ENCODE measurements at regions not wholly inside any gene's neighbourhood (a gene's known extent, or its start where the extent isn't known, plus 50 kb on each side); places are given as distances from the start of the nearest gene placed in this dataset.

DNA sequence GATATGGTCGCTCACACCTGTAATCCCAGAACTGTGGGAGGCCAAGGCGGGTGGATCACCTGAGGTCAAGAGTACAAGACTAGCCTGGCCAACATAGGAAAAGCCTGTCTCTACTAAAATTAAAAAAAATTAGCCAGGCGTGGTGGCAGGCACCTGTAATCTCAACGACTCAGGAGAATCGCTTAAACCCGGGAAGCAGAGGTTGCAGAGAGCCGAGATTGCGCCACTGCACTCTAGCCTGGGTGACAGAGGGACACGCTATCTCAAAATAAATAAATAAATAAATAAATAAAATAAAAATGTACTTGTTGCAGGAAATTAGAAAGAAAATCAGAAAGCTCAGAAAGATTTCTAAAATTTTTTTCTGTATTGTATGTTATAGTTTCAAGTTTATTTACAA, 113.9 kb downstream of the LITAF start:
- Histone ChIP-seq H3K27ac (no peak overlapping the region), H3K27me3 (no peaks in the 10 kb centered on the region), H3K4me3 (ENCODE audit: low read depth in 1 of 2, low read length in 1 of 2) (no peak overlapping the region), H3K36me3 (peaks cover 5% of the 10 kb centered on the region), H3K9me3 (no peaks in the 10 kb centered on the region), H3K4me1 (ENCODE audit: control insufficient read depth in 1 of 2, insufficient read depth in 1 of 2, low read depth in 1 of 2, low read length in 1 of 2) (no peaks in the 10 kb centered on the region)
- TF ChIP-seq, protein P1, sequence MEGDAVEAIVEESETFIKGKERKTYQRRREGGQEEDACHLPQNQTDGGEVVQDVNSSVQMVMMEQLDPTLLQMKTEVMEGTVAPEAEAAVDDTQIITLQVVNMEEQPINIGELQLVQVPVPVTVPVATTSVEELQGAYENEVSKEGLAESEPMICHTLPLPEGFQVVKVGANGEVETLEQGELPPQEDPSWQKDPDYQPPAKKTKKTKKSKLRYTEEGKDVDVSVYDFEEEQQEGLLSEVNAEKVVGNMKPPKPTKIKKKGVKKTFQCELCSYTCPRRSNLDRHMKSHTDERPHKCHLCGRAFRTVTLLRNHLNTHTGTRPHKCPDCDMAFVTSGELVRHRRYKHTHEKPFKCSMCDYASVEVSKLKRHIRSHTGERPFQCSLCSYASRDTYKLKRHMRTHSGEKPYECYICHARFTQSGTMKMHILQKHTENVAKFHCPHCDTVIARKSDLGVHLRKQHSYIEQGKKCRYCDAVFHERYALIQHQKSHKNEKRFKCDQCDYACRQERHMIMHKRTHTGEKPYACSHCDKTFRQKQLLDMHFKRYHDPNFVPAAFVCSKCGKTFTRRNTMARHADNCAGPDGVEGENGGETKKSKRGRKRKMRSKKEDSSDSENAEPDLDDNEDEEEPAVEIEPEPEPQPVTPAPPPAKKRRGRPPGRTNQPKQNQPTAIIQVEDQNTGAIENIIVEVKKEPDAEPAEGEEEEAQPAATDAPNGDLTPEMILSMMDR (IDR thresholded peaks at IDR 0.05) = no peak

- H3K27me3 ChIP-seq = no peaks in the 10 kb centered on the region
Observed at GRCh38 chr16:11473728-11474127, 113.0 kb downstream of the LITAF start.

DNA sequence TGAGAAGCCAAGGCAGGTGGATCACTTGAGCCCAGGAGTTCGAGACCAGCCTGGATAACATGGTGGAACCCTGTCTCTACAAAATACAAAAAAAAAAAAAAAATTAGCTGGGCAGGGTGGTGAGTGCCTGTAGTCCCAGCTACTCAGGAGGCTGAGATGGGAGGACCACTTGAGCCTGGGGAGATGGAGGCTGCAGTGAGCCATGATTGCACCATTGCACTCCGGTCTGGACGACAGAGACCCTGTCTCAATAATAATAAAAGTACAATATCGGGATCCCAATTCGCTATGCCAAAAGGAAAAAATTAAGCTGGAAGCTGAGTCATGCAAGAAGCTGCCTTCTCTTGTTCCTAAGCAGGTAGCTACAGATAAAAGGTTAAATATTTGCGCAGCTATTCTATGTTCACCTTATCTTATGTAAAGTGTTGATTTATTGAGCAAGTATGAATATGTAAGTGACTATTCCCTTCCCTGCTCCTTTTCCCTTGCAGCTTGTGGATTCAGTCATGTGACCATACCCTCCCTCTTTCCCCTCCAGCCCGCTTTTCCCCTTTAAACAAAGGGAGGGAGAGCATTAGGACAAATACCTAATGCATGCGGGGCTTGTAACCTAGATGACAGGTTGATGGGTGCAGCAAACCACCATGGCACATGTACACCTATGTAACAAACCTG, 112.0 kb downstream of the LITAF start:
- H3K27me3 ChIP-seq = no peaks in the 10 kb centered on the region
- no peaks in the 10 kb centered on the region for H3K4me1 ChIP-seq (ENCODE audit: control insufficient read depth in 1 of 2, insufficient read depth in 1 of 2, low read depth in 1 of 2, low read length in 1 of 2)
- H3K4me3 ChIP-seq (ENCODE audit: low read depth in 1 of 2, low read length in 1 of 2) = no peak overlapping the region
- H3K9me3 ChIP-seq = no peaks in the 10 kb centered on the region
- H3K27ac ChIP-seq = no peak overlapping the region
- H3K36me3 ChIP-seq = peaks cover 5% of the 10 kb centered on the region
- TF ChIP-seq, protein P1 (IDR thresholded peaks at IDR 0.05) = no peak

More at GRCh38 chr16:11473728-11474127, 113.0 kb downstream of the LITAF start:
- no peak overlapping the region for H3K4me3 ChIP-seq (ENCODE audit: low read depth in 1 of 2, low read length in 1 of 2)
- no peaks in the 10 kb centered on the region for H3K4me1 ChIP-seq (ENCODE audit: control insufficient read depth in 1 of 2, insufficient read depth in 1 of 2, low read depth in 1 of 2, low read length in 1 of 2)
- TF ChIP-seq, protein P1 (IDR thresholded peaks at IDR 0.05) = no peak
- no peak overlapping the region for H3K27ac ChIP-seq
- H3K36me3 ChIP-seq = peaks cover 5% of the 10 kb centered on the region
- no peaks in the 10 kb centered on the region for H3K9me3 ChIP-seq

- Histone ChIP-seq H3K4me1 (ENCODE audit: control insufficient read depth in 1 of 2, insufficient read depth in 1 of 2, low read depth in 1 of 2, low read length in 1 of 2) (no peaks in the 10 kb centered on the region), H3K36me3 (peaks cover 5% of the 10 kb centered on the region), H3K9me3 (no peaks in the 10 kb centered on the region), H3K27ac (no peak overlapping the region), H3K27me3 (no peaks in the 10 kb centered on the region), H3K4me3 (ENCODE audit: low read depth in 1 of 2, low read length in 1 of 2) (no peak overlapping the region)
- TF ChIP-seq, protein P1 (IDR thresholded peaks at IDR 0.05) = no peak
Observed at GRCh38 chr16:11475896-11476630, 110.7 kb downstream of the LITAF start.

DNA sequence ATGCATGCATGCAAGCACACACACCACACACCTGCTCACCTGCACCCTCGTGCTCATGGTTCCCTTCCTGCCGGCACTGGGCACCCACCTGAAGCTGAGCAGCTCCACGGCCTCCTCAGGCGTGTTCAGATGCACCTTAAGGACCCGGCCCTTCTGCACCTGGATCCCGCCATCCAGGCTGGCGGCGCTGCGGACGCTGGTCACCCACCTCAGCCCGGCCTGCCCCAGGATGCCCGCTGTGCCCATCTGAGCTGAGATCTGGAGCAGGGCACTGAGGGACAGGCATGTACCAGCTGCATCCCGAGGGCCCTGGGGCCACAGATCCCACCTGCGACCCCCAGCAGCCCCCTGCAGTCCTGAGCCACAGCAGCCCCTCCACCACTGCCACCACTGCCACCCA, 110.0 kb downstream of the LITAF start:
- TF ChIP-seq, protein P1 (IDR thresholded peaks at IDR 0.05) = no peak

More for the DNA sequence above, 110.0 kb downstream of the LITAF start:
- no peak overlapping the region for H3K27ac ChIP-seq
- H3K4me1 ChIP-seq (ENCODE audit: control insufficient read depth in 1 of 2, insufficient read depth in 1 of 2, low read depth in 1 of 2, low read length in 1 of 2) = no peaks in the 10 kb centered on the region
- no peaks in the 10 kb centered on the region for H3K27me3 ChIP-seq
- H3K36me3 ChIP-seq = peaks cover 5% of the 10 kb centered on the region
- no peaks in the 10 kb centered on the region for H3K9me3 ChIP-seq
- no peak overlapping the region for H3K4me3 ChIP-seq (ENCODE audit: low read depth in 1 of 2, low read length in 1 of 2)
